GM13976 (cell line): ENCODE measurements at regions not wholly inside any gene's neighbourhood (a gene's known extent, or its start where the extent isn't known, plus 50 kb on each side); places are given as distances from the start of the nearest gene placed in this dataset.

Source experiments
- DNase-seq: peaks from one replicate; pipeline ENCODE4 v3.0.0; 2012; ENCODE audit warnings: low spot score
- CTCF ChIP-seq: IDR thresholded peaks from 2 replicates; pipeline ENCODE4 v1.5.1; 2012; ENCODE audit warnings: borderline replicate concordance, mild to moderate bottlenecking; ENCODE audit not compliant: insufficient read depth; ENCODE audit errors: extremely low read depth, missing control alignments, control extremely low read depth
- in situ Hi-C: fragments of 300-500 bp; cut with MboI; formaldehyde crosslinking; loops from one replicate; pipeline ENCODE4 v1.12.0; 2022; ENCODE audit warnings: low sequenced_read_pairs, mixed read lengths, inconsistent platforms; ENCODE audit not compliant: unreplicated experiment

GRCh38 chr15:39313467-39313866 lies 267.4 kb upstream of the THBS1 start:
- no peak for TF ChIP-seq CTCF
- in situ Hi-C loops: loop anchor here (25.0 kb wide), 1 partner anchor 249 kb away; no protein-coding TSS in a partner anchor
- DNase-seq: no peak

DNA sequence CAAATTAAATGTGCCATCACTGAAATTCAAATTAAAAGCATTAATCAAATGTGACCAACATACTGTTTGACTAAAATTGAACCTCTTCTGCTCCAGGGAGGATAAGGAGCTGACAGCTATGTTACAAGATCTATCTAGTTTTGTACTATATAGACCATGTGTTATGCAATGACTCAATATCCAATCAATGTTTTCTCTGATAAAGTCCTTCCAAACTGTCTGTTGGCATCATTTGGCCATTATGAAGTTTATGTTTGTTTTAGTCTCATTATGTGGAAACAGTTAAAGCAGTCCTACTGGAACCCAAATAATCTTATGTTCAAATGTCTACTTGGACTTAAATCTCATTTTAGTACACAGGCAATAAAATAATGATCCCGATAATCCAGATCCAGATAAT lies 267.0 kb upstream of the THBS1 start:
- in situ Hi-C loops: loop anchor here (25.0 kb wide), 1 partner anchor 248 kb away; no protein-coding TSS in a partner anchor
- DNase-seq: no peak
- no peak for TF ChIP-seq CTCF

DNA sequence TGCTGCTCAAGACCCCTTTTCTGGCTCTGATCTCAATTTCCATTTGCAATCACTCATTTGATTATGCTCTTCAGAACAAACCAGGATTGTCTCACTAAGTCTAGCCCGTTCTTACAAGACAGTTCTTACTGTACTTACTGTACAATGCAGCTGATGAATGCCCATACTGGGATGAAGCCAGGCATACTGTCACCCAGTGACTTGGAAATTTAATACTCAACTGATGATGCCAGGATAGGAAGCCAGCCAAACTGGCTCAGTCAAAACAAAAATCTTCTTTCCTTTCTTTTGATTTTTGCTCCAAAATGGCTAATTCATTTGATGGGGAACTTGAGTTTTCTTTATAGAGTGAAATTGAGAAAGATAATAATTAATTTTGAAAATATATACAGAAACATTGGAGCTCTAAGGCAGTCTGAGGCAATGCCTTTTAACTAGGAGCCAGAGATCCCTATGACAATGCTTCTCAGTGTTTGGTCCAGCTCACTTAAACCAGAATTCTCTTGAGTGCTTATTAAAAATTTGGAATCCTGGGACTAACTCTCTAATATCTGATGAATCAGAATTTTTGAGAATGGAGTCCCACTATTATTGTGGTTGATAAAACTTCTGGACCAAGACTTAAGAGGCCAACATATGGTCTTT lies 265.6 kb upstream of the THBS1 start:
- no peak for TF ChIP-seq CTCF
- DNase-seq: no peak
- in situ Hi-C loops: loop anchor here (25.0 kb wide), 1 partner anchor 247 kb away; no protein-coding TSS in a partner anchor

DNA sequence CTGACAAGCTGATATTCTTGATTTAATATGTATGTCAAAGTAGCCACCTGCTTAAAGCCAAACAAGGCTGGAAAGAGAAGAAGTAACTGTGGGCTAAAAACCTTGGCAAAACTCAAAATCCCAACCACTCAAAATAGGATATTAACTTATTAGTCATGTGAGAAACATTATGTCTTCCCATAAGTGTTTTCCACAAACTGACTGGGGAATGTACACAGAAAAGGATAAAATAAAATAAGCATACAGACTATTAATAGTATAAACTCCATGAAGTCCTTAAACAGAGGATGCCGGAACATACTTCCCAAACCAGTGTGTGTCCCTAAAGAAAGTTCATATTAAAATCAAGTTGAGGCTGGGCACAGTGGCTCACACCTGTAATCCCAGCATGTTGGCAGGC lies 263.7 kb upstream of the THBS1 start:
- no peak for TF ChIP-seq CTCF
- in situ Hi-C loops: loop anchor here (25.0 kb wide), 1 partner anchor 245 kb away; no protein-coding TSS in a partner anchor
- no peak for DNase-seq

DNA sequence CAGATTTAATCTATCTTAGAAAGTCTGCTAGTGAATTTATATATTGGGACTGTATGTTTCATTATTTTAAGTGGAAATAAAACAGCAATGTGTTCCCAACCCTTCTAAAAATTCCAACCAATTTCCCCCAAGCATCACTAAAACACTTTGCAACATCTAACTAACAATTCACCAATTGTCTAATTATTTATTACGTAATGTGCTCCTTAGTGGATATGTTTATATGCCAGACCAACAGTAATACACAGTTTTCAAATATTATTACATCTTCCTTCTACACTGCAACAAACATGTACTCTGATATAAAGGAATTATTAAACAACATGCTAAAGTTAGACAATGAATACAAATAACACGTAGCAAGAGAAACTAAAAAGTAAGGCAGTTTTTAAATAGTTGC lies 262.6 kb upstream of the THBS1 start:
- TF ChIP-seq CTCF: no peak
- in situ Hi-C loops: loop anchor here (25.0 kb wide), 1 partner anchor 244 kb away; no protein-coding TSS in a partner anchor
- DNase-seq: no peak

GRCh38 chr15:39320355-39320754 lies 260.5 kb upstream of the THBS1 start:
- no peak for DNase-seq
- in situ Hi-C loops: loop anchor here (25.0 kb wide), 1 partner anchor 242 kb away; no protein-coding TSS in a partner anchor
- no peak for TF ChIP-seq CTCF
